Lower leg skin (tissue), 4 donors: ENCODE measurements at regions not wholly inside any gene's neighbourhood (a gene's known extent, or its start where the extent isn't known, plus 50 kb on each side); places are given as distances from the start of the nearest gene placed in this dataset.

Experiments used
- DNase-seq, 2 donors: peaks; one replicate each; pipeline ENCODE4 v3.0.0-alpha.2; 2019; ENCODE audit warnings: low spot score in 2 of 2
- H3K4me3 ChIP-seq: fragments of 200-600 bp; sonication (generic); 2 replicates; pipeline ENCODE4 v1.5.1; 2017; ENCODE audit warnings: mild to moderate bottlenecking, low read depth; ENCODE audit not compliant: poor library complexity, severe bottlenecking
- POLR2A ChIP-seq, 2 donors: fragments of 450-650 bp; IDR thresholded peaks; one replicate each; pipeline ENCODE4 v1.6.1; 2016 to 2017; ENCODE audit warnings: antibody characterized with exemption in 2 of 2, mild to moderate bottlenecking in 1 of 2, moderate library complexity in 1 of 2
- WGBS, 2 donors: methylation state at CpG; one replicate each; pipeline ENCODE4 v1.1.5; 2018; 5-methylcytosine and 5-hydroxymethylcytosine counted together
- intact Hi-C: fragments of 100-400 bp; cut with DNase I; formaldehyde crosslinking; loops from one replicate; pipeline ENCODE4 v1.15.0; 2023; ENCODE audit warnings: low total_unique reads
- TF ChIP-seq, protein P1 (sequence below), 3 donors: fragments of 450-650 bp; IDR thresholded peaks; one replicate each; pipeline ENCODE4 v1.5.1; 2016; ENCODE audit warnings: antibody characterized with exemption in 3 of 3, mild to moderate bottlenecking in 3 of 3, moderate library complexity in 2 of 3

GRCh38 chr16:7038475-7038874 is 294.2 kb upstream of the RBFOX1 start:
- 33 to 34% methylated on average over 4 of the region's 4 CpGs for WGBS, 2 donors
- intact Hi-C loops: no loop called here
- TF ChIP-seq POLR2A (IDR thresholded peaks at IDR 0.05): no peak
- TF ChIP-seq, protein P1, sequence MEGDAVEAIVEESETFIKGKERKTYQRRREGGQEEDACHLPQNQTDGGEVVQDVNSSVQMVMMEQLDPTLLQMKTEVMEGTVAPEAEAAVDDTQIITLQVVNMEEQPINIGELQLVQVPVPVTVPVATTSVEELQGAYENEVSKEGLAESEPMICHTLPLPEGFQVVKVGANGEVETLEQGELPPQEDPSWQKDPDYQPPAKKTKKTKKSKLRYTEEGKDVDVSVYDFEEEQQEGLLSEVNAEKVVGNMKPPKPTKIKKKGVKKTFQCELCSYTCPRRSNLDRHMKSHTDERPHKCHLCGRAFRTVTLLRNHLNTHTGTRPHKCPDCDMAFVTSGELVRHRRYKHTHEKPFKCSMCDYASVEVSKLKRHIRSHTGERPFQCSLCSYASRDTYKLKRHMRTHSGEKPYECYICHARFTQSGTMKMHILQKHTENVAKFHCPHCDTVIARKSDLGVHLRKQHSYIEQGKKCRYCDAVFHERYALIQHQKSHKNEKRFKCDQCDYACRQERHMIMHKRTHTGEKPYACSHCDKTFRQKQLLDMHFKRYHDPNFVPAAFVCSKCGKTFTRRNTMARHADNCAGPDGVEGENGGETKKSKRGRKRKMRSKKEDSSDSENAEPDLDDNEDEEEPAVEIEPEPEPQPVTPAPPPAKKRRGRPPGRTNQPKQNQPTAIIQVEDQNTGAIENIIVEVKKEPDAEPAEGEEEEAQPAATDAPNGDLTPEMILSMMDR (IDR thresholded peaks at IDR 0.05): no peak
- DNase-seq: no peak
- no peak overlapping the region for H3K4me3 ChIP-seq

GRCh38 chr16:7037495-7037894 is 295.1 kb upstream of the RBFOX1 start:
- TF ChIP-seq POLR2A (IDR thresholded peaks at IDR 0.05): no peak
- DNase-seq: no peak
- H3K4me3 ChIP-seq: no peak overlapping the region
- 63 to 73% methylated on average over 4 of the region's 4 CpGs for WGBS, 2 donors
- intact Hi-C loops: no loop called here

DNA sequence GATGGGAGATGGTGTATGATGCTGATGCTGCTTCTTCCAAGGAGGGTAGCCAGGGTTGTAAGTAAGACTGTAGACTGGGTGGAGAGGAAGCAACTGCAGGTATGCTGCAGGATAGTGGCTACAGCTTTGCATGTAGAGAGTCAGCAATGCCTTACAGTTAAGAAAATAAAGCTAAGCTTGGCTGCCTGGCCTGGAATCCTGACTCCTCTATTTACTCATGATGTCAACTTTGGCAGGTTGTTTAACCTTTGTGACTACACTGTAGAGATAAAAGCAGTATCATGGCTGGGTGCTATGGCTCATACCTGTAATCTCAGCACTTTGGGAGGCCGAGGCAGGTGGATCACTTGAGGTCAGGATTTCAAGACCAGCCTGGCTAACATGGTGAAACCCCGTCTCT is 301.6 kb upstream of the RBFOX1 start:
- no peak for DNase-seq
- intact Hi-C loops: no loop called here
- 72 to 75% methylated on average over 2 of the region's 2 CpGs for WGBS, 2 donors
- no peak for TF ChIP-seq POLR2A (IDR thresholded peaks at IDR 0.05)
- TF ChIP-seq, protein P1 (IDR thresholded peaks at IDR 0.05): no peak
- H3K4me3 ChIP-seq: no peak overlapping the region

GRCh38 chr16:7027401-7027800 is 305.2 kb upstream of the RBFOX1 start:
- H3K4me3 ChIP-seq: no peak overlapping the region
- no peak for DNase-seq
- intact Hi-C loops: no loop called here
- TF ChIP-seq, protein P1 (IDR thresholded peaks at IDR 0.05): no peak
- no peak for TF ChIP-seq POLR2A (IDR thresholded peaks at IDR 0.05)

DNA sequence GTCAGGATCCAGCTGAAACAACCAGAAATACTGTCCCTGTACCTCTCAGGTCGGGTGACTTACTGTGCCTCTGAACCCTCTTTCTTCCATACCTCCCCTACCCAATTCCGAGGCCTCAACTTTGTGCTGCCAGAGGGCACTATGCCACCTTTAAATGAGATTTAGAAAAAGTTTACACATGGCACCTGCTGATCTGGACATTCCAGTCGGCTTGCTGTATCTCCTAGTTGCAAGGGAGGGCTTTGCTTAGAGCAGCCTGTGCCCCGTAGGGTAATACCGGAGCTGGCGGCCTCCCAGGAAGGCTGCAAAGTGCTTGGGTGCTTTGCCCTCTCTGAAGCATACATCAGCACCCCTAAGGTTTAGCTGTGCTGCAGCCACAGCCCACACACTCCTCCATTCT is 306.0 kb upstream of the RBFOX1 start:
- H3K4me3 ChIP-seq: no peak overlapping the region
- TF ChIP-seq POLR2A (IDR thresholded peaks at IDR 0.05): no peak
- no peak for DNase-seq
- 53 to 74% methylated on average over 6 of the region's 6 CpGs for WGBS, 2 donors
- intact Hi-C loops: no loop called here

GRCh38 chr16:7025616-7026190 is 306.9 kb upstream of the RBFOX1 start:
- 34 to 42% methylated on average over 5 to 7 of the region's 7 CpGs for WGBS, 2 donors

More at GRCh38 chr16:7025616-7026190, 306.9 kb upstream of the RBFOX1 start:
- intact Hi-C loops: no loop called here
- DNase-seq: peak; percentile 33 to 90
- TF ChIP-seq POLR2A (IDR thresholded peaks at IDR 0.05): no peak
- TF ChIP-seq, protein P1 (IDR thresholded peaks at IDR 0.05): no peak
- no peak overlapping the region for H3K4me3 ChIP-seq
